ENCODE measurements at regions not wholly inside any gene's neighbourhood (a gene's known extent, or its start where the extent isn't known, plus 50 kb on each side); places are given as distances from the start of the nearest gene placed in this dataset.

- Histone ChIP-seq H3K4me1 (ENCODE audit: control insufficient read depth in 5 of 5, insufficient read depth in 5 of 5, low read length in 5 of 5) (peaks cover 0 to 13% (median 4%) of the 10 kb centered on the region in 5 donors), H3K36me3 (ENCODE audit: control insufficient read depth in 5 of 5, insufficient read depth in 5 of 5, low read length in 5 of 5) (no peaks in the 10 kb centered on the region), H3K9me3 (ENCODE audit: control insufficient read depth in 5 of 5, low read length in 5 of 5) (no peaks in the 10 kb centered on the region), H3K27ac (ENCODE audit: low read depth, low read length) (no peak overlapping the region), H3K27me3 (ENCODE audit: control insufficient read depth in 5 of 5, insufficient read depth in 4 of 5, low read length in 5 of 5) (no peaks in the 10 kb centered on the region), H3K4me3 (ENCODE audit: low read depth in 1 of 5, low read length in 5 of 5) (peak overlapping the region in 1 of 5 donors; percentile 15), H3K9ac (ENCODE audit: low read length in 5 of 5) (peak overlapping the region in 1 of 5 donors; percentile 35)
Measured at GRCh38 chr21:27799861-27800260, 833.0 kb upstream of the ADAMTS5 start.

GRCh38 chr21:27796106-27796505 is 829.2 kb upstream of the ADAMTS5 start:
- Histone ChIP-seq H3K9me3 (ENCODE audit: control insufficient read depth in 5 of 5, low read length in 5 of 5) (no peaks in the 10 kb centered on the region), H3K4me1 (ENCODE audit: control insufficient read depth in 5 of 5, insufficient read depth in 5 of 5, low read length in 5 of 5) (peaks cover 0 to 9% (median 0%) of the 10 kb centered on the region in 5 donors), H3K27ac (ENCODE audit: low read depth, low read length) (no peak overlapping the region), H3K27me3 (ENCODE audit: control insufficient read depth in 5 of 5, insufficient read depth in 4 of 5, low read length in 5 of 5) (no peaks in the 10 kb centered on the region), H3K9ac (ENCODE audit: low read length in 5 of 5) (no peak overlapping the region), H3K36me3 (ENCODE audit: control insufficient read depth in 5 of 5, insufficient read depth in 5 of 5, low read length in 5 of 5) (no peaks in the 10 kb centered on the region), H3K4me3 (ENCODE audit: low read depth in 1 of 5, low read length in 5 of 5) (no peak overlapping the region)

GRCh38 chr21:27795418-27795817 is 828.5 kb upstream of the ADAMTS5 start:
- Histone ChIP-seq H3K36me3 (ENCODE audit: control insufficient read depth in 5 of 5, insufficient read depth in 5 of 5, low read length in 5 of 5) (no peaks in the 10 kb centered on the region), H3K27me3 (ENCODE audit: control insufficient read depth in 5 of 5, insufficient read depth in 4 of 5, low read length in 5 of 5) (no peaks in the 10 kb centered on the region), H3K9me3 (ENCODE audit: control insufficient read depth in 5 of 5, low read length in 5 of 5) (no peaks in the 10 kb centered on the region)

GRCh38 chr21:27793901-27794300 is 827.0 kb upstream of the ADAMTS5 start:
- H3K9me3 ChIP-seq (ENCODE audit: control insufficient read depth in 5 of 5, low read length in 5 of 5) = no peaks in the 10 kb centered on the region
- H3K27me3 ChIP-seq (ENCODE audit: control insufficient read depth in 5 of 5, insufficient read depth in 4 of 5, low read length in 5 of 5) = no peaks in the 10 kb centered on the region
- no peak overlapping the region for H3K27ac ChIP-seq (ENCODE audit: low read depth, low read length)
- no peak overlapping the region for H3K9ac ChIP-seq (ENCODE audit: low read length in 5 of 5)
- no peaks in the 10 kb centered on the region for H3K4me1 ChIP-seq (ENCODE audit: control insufficient read depth in 5 of 5, insufficient read depth in 5 of 5, low read length in 5 of 5)
- H3K4me3 ChIP-seq (ENCODE audit: low read depth in 1 of 5, low read length in 5 of 5) = no peak overlapping the region
- H3K36me3 ChIP-seq (ENCODE audit: control insufficient read depth in 5 of 5, insufficient read depth in 5 of 5, low read length in 5 of 5) = no peaks in the 10 kb centered on the region

More at GRCh38 chr21:27795418-27795817, 828.5 kb upstream of the ADAMTS5 start:
- Histone ChIP-seq H3K9ac (ENCODE audit: low read length in 5 of 5) (no peak overlapping the region), H3K4me1 (ENCODE audit: control insufficient read depth in 5 of 5, insufficient read depth in 5 of 5, low read length in 5 of 5) (peaks cover 0 to 9% (median 0%) of the 10 kb centered on the region in 5 donors), H3K4me3 (ENCODE audit: low read depth in 1 of 5, low read length in 5 of 5) (no peak overlapping the region), H3K27ac (ENCODE audit: low read depth, low read length) (no peak overlapping the region)

GRCh38 chr21:27787046-27787445 is 820.2 kb upstream of the ADAMTS5 start:
- no peaks in the 10 kb centered on the region for H3K27me3 ChIP-seq (ENCODE audit: control insufficient read depth in 5 of 5, insufficient read depth in 4 of 5, low read length in 5 of 5)
- H3K9ac ChIP-seq (ENCODE audit: low read length in 5 of 5) = no peak overlapping the region
- no peaks in the 10 kb centered on the region for H3K36me3 ChIP-seq (ENCODE audit: control insufficient read depth in 5 of 5, insufficient read depth in 5 of 5, low read length in 5 of 5)
- H3K9me3 ChIP-seq (ENCODE audit: control insufficient read depth in 5 of 5, low read length in 5 of 5) = no peaks in the 10 kb centered on the region
- H3K4me1 ChIP-seq (ENCODE audit: control insufficient read depth in 5 of 5, insufficient read depth in 5 of 5, low read length in 5 of 5) = no peaks in the 10 kb centered on the region
- no peak overlapping the region for H3K4me3 ChIP-seq (ENCODE audit: low read depth in 1 of 5, low read length in 5 of 5)
- H3K27ac ChIP-seq (ENCODE audit: low read depth, low read length) = no peak overlapping the region

- no peak overlapping the region for H3K27ac ChIP-seq (ENCODE audit: low read depth, low read length)
- peaks cover 0 to 8% (median 7%) of the 10 kb centered on the region in 5 donors for H3K4me1 ChIP-seq (ENCODE audit: control insufficient read depth in 5 of 5, insufficient read depth in 5 of 5, low read length in 5 of 5)
- H3K9ac ChIP-seq (ENCODE audit: low read length in 5 of 5) = no peak overlapping the region
- H3K9me3 ChIP-seq (ENCODE audit: control insufficient read depth in 5 of 5, low read length in 5 of 5) = peaks cover 0 to 2% (median 0%) of the 10 kb centered on the region in 5 donors
- H3K27me3 ChIP-seq (ENCODE audit: control insufficient read depth in 5 of 5, insufficient read depth in 4 of 5, low read length in 5 of 5) = no peaks in the 10 kb centered on the region
- H3K4me3 ChIP-seq (ENCODE audit: low read depth in 1 of 5, low read length in 5 of 5) = no peak overlapping the region
- no peaks in the 10 kb centered on the region for H3K36me3 ChIP-seq (ENCODE audit: control insufficient read depth in 5 of 5, insufficient read depth in 5 of 5, low read length in 5 of 5)
Measured at GRCh38 chr21:27779606-27780005, 812.7 kb upstream of the ADAMTS5 start.

GRCh38 chr21:27776925-27777553 is 810.2 kb upstream of the ADAMTS5 start:
- H3K27ac ChIP-seq (ENCODE audit: low read depth, low read length) = no peak overlapping the region
- H3K4me3 ChIP-seq (ENCODE audit: low read depth in 1 of 5, low read length in 5 of 5) = no peak overlapping the region
- no peak overlapping the region for H3K9ac ChIP-seq (ENCODE audit: low read length in 5 of 5)
- H3K4me1 ChIP-seq (ENCODE audit: control insufficient read depth in 5 of 5, insufficient read depth in 5 of 5, low read length in 5 of 5) = peaks cover 0 to 22% (median 21%) of the 10 kb centered on the region in 5 donors
- no peaks in the 10 kb centered on the region for H3K27me3 ChIP-seq (ENCODE audit: control insufficient read depth in 5 of 5, insufficient read depth in 4 of 5, low read length in 5 of 5)
- peaks cover 0 to 2% (median 0%) of the 10 kb centered on the region in 5 donors for H3K9me3 ChIP-seq (ENCODE audit: control insufficient read depth in 5 of 5, low read length in 5 of 5)
- H3K36me3 ChIP-seq (ENCODE audit: control insufficient read depth in 5 of 5, insufficient read depth in 5 of 5, low read length in 5 of 5) = no peaks in the 10 kb centered on the region

GRCh38 chr21:27772816-27773215 is 805.9 kb upstream of the ADAMTS5 start:
- no peaks in the 10 kb centered on the region for H3K36me3 ChIP-seq (ENCODE audit: control insufficient read depth in 5 of 5, insufficient read depth in 5 of 5, low read length in 5 of 5)
- H3K4me1 ChIP-seq (ENCODE audit: control insufficient read depth in 5 of 5, insufficient read depth in 5 of 5, low read length in 5 of 5) = peaks cover 0 to 29% (median 23%) of the 10 kb centered on the region in 5 donors
- no peak overlapping the region for H3K9ac ChIP-seq (ENCODE audit: low read length in 5 of 5)
- peak overlapping the region; percentile 73 for H3K27ac ChIP-seq (ENCODE audit: low read depth, low read length)
- peaks cover 0 to 2% (median 0%) of the 10 kb centered on the region in 5 donors for H3K9me3 ChIP-seq (ENCODE audit: control insufficient read depth in 5 of 5, low read length in 5 of 5)
- no peaks in the 10 kb centered on the region for H3K27me3 ChIP-seq (ENCODE audit: control insufficient read depth in 5 of 5, insufficient read depth in 4 of 5, low read length in 5 of 5)
- H3K4me3 ChIP-seq (ENCODE audit: low read depth in 1 of 5, low read length in 5 of 5) = no peak overlapping the region

- H3K36me3 ChIP-seq (ENCODE audit: control insufficient read depth in 5 of 5, insufficient read depth in 5 of 5, low read length in 5 of 5) = no peaks in the 10 kb centered on the region
- peaks cover 0 to 26% (median 20%) of the 10 kb centered on the region in 5 donors for H3K4me1 ChIP-seq (ENCODE audit: control insufficient read depth in 5 of 5, insufficient read depth in 5 of 5, low read length in 5 of 5)
- H3K9me3 ChIP-seq (ENCODE audit: control insufficient read depth in 5 of 5, low read length in 5 of 5) = no peaks in the 10 kb centered on the region
- H3K27ac ChIP-seq (ENCODE audit: low read depth, low read length) = peak overlapping the region; percentile 73
- no peaks in the 10 kb centered on the region for H3K27me3 ChIP-seq (ENCODE audit: control insufficient read depth in 5 of 5, insufficient read depth in 4 of 5, low read length in 5 of 5)
- peak overlapping the region in 1 of 5 donors; percentile 68 for H3K9ac ChIP-seq (ENCODE audit: low read length in 5 of 5)
- H3K4me3 ChIP-seq (ENCODE audit: low read depth in 1 of 5, low read length in 5 of 5) = no peak overlapping the region
Measured at GRCh38 chr21:27771938-27772483, 805.1 kb upstream of the ADAMTS5 start.

- Histone ChIP-seq H3K4me3 (ENCODE audit: low read depth in 1 of 5, low read length in 5 of 5) (no peak overlapping the region), H3K36me3 (ENCODE audit: control insufficient read depth in 5 of 5, insufficient read depth in 5 of 5, low read length in 5 of 5) (no peaks in the 10 kb centered on the region), H3K27ac (ENCODE audit: low read depth, low read length) (peak overlapping the region; percentile 2), H3K4me1 (ENCODE audit: control insufficient read depth in 5 of 5, insufficient read depth in 5 of 5, low read length in 5 of 5) (peaks cover 0 to 22% (median 15%) of the 10 kb centered on the region in 5 donors), H3K27me3 (ENCODE audit: control insufficient read depth in 5 of 5, insufficient read depth in 4 of 5, low read length in 5 of 5) (no peaks in the 10 kb centered on the region), H3K9ac (ENCODE audit: low read length in 5 of 5) (no peak overlapping the region), H3K9me3 (ENCODE audit: control insufficient read depth in 5 of 5, low read length in 5 of 5) (no peaks in the 10 kb centered on the region)
Measured at GRCh38 chr21:27769763-27770162, 802.9 kb upstream of the ADAMTS5 start.

Data from subcutaneous abdominal adipose tissue (tissue), 5 donors.